Cardiac septum (tissue), 1 donor: ENCODE measurements at regions not wholly inside any gene's neighbourhood (a gene's known extent, or its start where the extent isn't known, plus 50 kb on each side); places are given as distances from the start of the nearest gene placed in this dataset.
"Not testable (repeated sequence)": the region's sequence is repeated elsewhere in the genome, so short reads cannot be mapped to it uniquely, and the experiment has no call there.

Experiments
- DNase-seq: peaks from one replicate; pipeline ENCODE4 v3.0.0-alpha.2; 2020; ENCODE audit warnings: low spot score
- intact Hi-C: fragments of 100-400 bp; cut with DNase I; formaldehyde crosslinking; loops from one replicate; pipeline ENCODE4 v1.14.0; 2022
- donor health status: DM: no; HTN: no; CAD: no.

- DNase-seq, result no peak
- intact Hi-C loops, result no loop called here
Measured at GRCh38 chr6:86331919-86332318, 605.4 kb upstream of the HTR1E start.

DNA sequence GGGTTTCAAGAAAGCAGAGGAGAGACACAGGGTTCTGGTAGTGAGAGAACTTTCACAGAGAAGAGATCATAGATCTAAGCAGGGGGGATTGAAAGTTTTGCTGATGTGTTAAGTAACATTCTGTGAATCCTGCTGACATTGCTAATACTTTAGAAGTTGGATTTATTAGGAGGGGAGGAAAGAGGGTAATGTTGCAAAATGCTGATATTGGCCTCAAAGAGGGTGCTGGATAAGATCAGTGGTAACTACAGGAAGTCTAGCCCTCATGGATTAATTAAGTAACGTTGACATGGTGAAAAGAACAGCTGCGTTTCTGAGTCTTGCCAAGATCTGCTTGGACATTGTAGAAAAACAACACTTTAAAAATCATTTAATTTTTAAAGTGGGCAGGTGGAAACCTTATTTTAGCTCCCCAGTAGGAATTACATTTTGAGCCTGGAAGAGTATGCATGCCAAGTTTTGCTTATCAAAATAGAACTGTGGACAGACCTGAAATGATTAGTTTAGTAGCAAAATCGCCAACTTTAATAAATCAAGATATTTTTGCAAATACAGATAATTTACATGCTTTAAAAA, 606.0 kb upstream of the HTR1E start:
- intact Hi-C loops, result no loop called here
- no peak for DNase-seq

GRCh38 chr6:86306210-86306609, 631.1 kb upstream of the HTR1E start:
- intact Hi-C loops, result no loop called here
- no peak for DNase-seq

GRCh38 chr6:86285876-86286275, 643.2 kb upstream of the SYNCRIP start:
- no peak for DNase-seq
- intact Hi-C loops, result no loop called here

- intact Hi-C loops, DNase-seq: not testable (repeated sequence)
Measured at GRCh38 chr6:86284809-86285480, 642.3 kb upstream of the SYNCRIP start.

GRCh38 chr6:86283596-86283995, 640.9 kb upstream of the SYNCRIP start:
- intact Hi-C loops, DNase-seq: not testable (repeated sequence)

DNA sequence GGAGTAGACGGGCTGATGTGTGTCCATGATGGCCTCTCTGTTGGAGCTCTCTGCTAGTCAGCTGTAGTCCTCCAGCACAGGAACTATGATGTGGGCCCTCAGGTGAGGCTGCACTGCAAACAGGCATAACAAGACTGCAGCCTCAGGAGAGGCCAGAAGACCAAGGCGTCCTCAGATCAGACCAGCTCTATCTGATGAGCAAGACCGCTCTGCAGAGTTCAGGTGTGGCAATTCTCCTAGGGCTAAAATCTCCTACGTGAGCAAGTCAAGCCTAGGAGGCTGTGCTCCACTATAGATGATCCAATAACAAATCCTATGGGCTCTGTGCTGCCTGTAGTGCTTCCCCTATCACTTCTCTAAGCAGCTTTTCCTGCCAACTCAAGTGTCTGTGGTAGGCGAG, 633.4 kb upstream of the SYNCRIP start:
- no peak for DNase-seq
- intact Hi-C loops, result no loop called here

DNA sequence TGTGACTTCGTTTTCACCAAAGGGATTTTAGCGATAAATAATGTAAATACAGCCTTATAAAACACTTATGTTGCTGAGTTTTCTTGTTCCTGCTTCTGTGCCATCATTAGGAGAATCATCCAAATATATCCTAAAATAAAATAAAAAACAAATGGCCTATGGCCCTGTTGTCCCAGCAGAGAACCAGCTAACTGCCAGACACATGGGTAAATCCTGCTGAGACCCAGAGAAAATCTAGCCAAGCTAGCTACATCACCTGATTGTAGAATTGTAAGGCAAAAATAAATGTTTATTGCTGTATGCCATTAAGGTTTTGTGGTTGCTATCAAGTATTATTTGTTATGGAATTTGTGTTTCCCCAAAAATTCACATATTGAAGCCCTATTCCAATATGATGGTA, 631.2 kb upstream of the SYNCRIP start:
- no peak for DNase-seq
- intact Hi-C loops, result no loop called here

DNA sequence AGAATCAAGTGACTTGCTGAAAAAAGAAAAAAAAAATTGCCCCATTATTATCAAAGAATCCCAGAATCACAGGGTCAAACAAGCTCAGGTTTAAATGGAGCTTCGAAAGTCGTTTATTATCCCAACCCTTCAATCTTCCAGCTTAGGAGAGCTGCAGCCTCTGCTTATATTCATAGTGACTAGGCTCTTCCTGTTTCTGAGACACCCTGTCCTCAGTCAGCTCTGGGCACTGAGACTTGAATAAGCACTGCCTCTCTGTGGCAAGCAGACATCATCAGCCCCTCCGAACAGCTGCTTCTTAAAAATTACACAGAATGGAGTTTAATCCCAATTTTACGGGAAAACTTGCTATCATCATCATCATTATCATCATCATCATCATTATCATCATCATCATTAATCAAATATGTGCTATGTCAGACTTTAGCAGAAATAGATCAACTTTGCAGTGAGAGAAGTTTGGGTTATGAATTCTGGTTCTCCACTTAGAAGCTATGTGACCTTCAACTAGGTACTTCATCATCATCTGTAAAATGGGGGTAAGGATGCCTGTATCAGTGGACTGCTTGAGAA, 614.0 kb upstream of the SYNCRIP start:
- no peak for DNase-seq
- intact Hi-C loops, result no loop called here

- DNase-seq, result no peak
- intact Hi-C loops, result no loop called here
Measured at GRCh38 chr6:86255973-86256372, 613.3 kb upstream of the SYNCRIP start.

- no peak for DNase-seq
- intact Hi-C loops, result no loop called here
Measured at GRCh38 chr6:86251106-86251505, 608.4 kb upstream of the SYNCRIP start.

GRCh38 chr6:86217906-86218305, 575.2 kb upstream of the SYNCRIP start:
- intact Hi-C loops, result no loop called here
- DNase-seq, result no peak

DNA sequence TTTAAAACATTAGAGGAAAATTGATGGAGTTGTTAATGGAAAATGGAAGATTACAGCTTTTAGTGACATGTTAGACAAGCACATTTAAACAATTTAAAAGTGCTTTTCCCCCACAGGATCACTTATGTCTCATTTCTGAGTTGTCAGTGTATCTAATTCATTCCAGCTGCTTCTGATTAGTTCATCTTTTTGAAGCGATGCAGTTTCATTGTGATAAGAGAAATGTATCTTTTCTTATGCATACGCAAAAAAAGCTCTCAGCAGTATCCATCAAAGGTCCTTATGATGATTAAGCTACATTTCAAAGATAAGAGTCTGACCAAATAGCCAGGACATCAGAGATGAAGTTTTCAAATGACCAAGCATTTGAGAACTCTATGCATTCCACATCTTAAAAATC, 572.6 kb upstream of the SYNCRIP start:
- intact Hi-C loops, result no loop called here
- DNase-seq, result no peak

- DNase-seq, result no peak
- intact Hi-C loops, result no loop called here
Measured at GRCh38 chr6:86205980-86206379, 563.3 kb upstream of the SYNCRIP start.

- no peak for DNase-seq
- intact Hi-C loops, result no loop called here
Measured at GRCh38 chr6:86203044-86203443, 560.4 kb upstream of the SYNCRIP start.

DNA sequence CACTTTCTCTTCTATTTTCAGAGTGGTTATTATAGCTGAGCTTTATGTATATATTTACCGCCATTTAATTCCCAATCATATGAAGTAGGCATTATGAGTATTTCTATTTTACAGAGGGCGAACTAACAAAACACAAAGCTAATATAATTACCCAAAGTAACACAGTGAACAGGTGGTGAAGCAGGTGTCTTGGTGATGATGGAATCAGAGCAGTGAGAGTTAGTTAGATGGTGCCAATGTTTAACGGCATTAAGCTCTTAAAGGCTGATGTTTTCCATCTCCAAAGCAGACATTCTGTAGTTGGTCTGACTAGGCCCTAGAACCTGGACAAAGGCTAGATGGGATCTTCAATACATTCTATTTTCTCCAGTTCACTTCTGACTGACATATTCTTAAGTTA, 551.1 kb upstream of the SYNCRIP start:
- intact Hi-C loops, result no loop called here
- DNase-seq, result no peak

DNA sequence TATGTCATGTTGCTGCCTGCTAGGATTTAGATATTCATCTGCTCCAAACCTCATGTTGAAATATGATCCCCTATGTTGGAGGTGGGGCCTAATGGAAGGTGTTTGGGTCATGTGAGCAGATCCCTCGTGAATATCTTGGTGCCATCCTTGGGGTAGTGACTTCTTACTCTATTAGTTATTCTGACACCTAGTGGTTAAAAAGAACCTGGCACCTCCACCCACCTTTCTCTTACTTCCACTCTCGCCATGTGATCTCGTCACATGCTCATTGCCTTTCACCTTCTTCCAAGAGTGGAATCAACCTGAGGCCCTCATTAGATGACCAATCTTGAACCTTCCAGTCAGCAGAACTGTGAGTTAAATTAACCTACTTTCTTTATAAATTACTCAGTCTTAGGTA, 549.4 kb upstream of the SYNCRIP start:
- intact Hi-C loops, result no loop called here
- DNase-seq, result no peak

DNA sequence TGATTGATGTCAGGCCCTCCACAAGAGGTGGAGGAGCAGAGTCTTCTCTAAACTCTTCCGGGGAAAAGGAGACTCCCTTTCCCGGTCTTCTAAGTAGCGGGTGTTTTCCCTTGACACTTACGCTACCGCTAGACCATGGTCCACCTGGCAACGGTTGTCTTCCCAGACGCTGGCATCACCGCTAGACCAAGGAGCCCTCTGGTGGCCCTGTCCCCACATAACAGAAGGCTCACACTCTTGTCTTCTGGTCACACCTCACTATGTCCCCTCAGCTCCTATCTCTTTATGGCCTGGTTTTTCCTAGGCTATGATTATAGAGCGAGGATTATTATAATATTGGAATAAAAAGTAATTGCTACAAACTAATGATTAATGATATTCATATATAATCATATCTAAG, 532.5 kb upstream of the SYNCRIP start:
- intact Hi-C loops, DNase-seq: not testable (repeated sequence)

GRCh38 chr6:86154852-86155251, 512.2 kb upstream of the SYNCRIP start:
- no peak for DNase-seq
- intact Hi-C loops, result no loop called here

DNA sequence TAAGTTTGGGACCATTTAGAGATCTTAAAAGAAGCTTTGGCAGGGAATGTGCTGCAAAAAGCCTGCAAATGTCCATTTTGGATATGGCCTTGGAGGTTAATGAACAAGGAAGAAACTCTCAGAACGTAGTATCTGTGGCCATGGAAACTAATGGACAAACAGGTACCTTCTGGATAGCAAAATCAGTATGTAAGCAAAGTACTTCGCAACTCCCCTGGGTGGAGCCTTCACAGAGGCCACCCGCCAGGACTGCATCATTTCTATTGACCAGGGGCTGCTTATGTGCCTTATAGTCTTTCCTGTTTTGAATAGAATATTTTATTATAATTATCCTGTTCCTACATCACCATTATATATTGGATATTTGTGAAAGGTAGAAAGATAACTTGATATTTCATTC, 510.8 kb upstream of the SYNCRIP start:
- no peak for DNase-seq
- intact Hi-C loops, result no loop called here

GRCh38 chr6:86152546-86152945, 509.9 kb upstream of the SYNCRIP start:
- intact Hi-C loops, result no loop called here
- no peak for DNase-seq
